H1 (cell line): ENCODE measurements at regions not wholly inside any gene's neighbourhood (a gene's known extent, or its start where the extent isn't known, plus 50 kb on each side); places are given as distances from the start of the nearest gene placed in this dataset.

ENCODE experiments used
- CHD7 ChIP-seq: fragments of 300-600 bp; sonication (generic); IDR thresholded peaks from 2 replicates; pipeline ENCODE4 v1.7.1; 2012; ENCODE audit warnings: low read length, moderate library complexity, mild to moderate bottlenecking, inconsistent platforms; ENCODE audit not compliant: insufficient replicate concordance
- EZH2 ChIP-seq: fragments of 200-600 bp; sonication (generic); IDR thresholded peaks from 2 replicates; pipeline ENCODE4 v1.7.1; 2012; ENCODE audit warnings: low read depth, mild to moderate bottlenecking, moderate library complexity, low read length, inconsistent platforms; ENCODE audit not compliant: severe bottlenecking
- MAX ChIP-seq: IDR thresholded peaks from 2 replicates; pipeline ENCODE4 v1.6.1; 2012; ENCODE audit warnings: inconsistent platforms
- NRF1 ChIP-seq: IDR thresholded peaks from 2 replicates; pipeline ENCODE4 v1.6.1; 2011; ENCODE audit warnings: mild to moderate bottlenecking, low read depth, low read length, improper control_type of control experiment
- RAD21 ChIP-seq, 2 experiments: IDR thresholded peaks in 1 of 2; conservative IDR thresholded peaks in 1 of 2; 2 replicates each; pipeline ENCODE4 v1.6.1; 2011; ENCODE audit warnings: low read depth in 2 of 2, low read length in 2 of 2, improper control_type of control experiment in 1 of 2, inconsistent platforms in 1 of 2, mild to moderate bottlenecking in 1 of 2, moderate library complexity in 1 of 2
- RXRA ChIP-seq: IDR thresholded peaks from 2 replicates; pipeline ENCODE4 v1.6.1; 2011; ENCODE audit warnings: low read depth, mild to moderate bottlenecking, low read length, moderate library complexity; ENCODE audit not compliant: insufficient read depth
- SAP30 ChIP-seq: fragments of 300-600 bp; sonication (generic); IDR thresholded peaks from 2 replicates; pipeline ENCODE4 v1.7.1; 2012; ENCODE audit warnings: low read length, moderate library complexity, mild to moderate bottlenecking, inconsistent platforms; ENCODE audit not compliant: insufficient read depth, insufficient replicate concordance
- TCF12 ChIP-seq: IDR thresholded peaks from 2 replicates; pipeline ENCODE4 v1.6.1; 2011; ENCODE audit warnings: low read depth, mild to moderate bottlenecking, low read length

- no peak for TF ChIP-seq CHD7
- TF ChIP-seq EZH2 = no peak
- no peak for TF ChIP-seq RXRA
- no peak for TF ChIP-seq RAD21 (IDR thresholded peaks at IDR 0.05 in 1 of 2, conservative IDR thresholded peaks at IDR 0.05 in 1 of 2; ENCODE audit: low read depth in 2 of 2, low read length in 2 of 2)
- TF ChIP-seq TCF12 = no peak
- TF ChIP-seq NRF1 = no peak
- no peak for TF ChIP-seq MAX
- no peak for TF ChIP-seq SAP30
These were observed 162.4 kb upstream of the MEOX2 start (continued) for GRCh38 chr7:15848901-15849300.
